Testis (tissue), 2 donors: ENCODE measurements at regions not wholly inside any gene's neighbourhood (a gene's known extent, or its start where the extent isn't known, plus 50 kb on each side); places are given as distances from the start of the nearest gene placed in this dataset.

Source experiments
- CTCF ChIP-seq, 3 experiments: fragments of 450-650 bp in 2 of 3; fragments of 200-600 bp in 1 of 3; sonication (generic) in 1 of 3; IDR thresholded peaks; one replicate each; pipeline ENCODE4 v1.5.1; 2016 to 2019; ENCODE audit warnings: antibody characterized with exemption in 3 of 3, mild to moderate bottlenecking in 2 of 3, moderate library complexity in 1 of 3
- POLR2A ChIP-seq: fragments of 450-650 bp; IDR thresholded peaks from one replicate; pipeline ENCODE4 v1.6.1; 2017; ENCODE audit warnings: antibody characterized with exemption, mild to moderate bottlenecking, moderate library complexity

GRCh38 chr12:92042791-92043531, 102.7 kb downstream of the BTG1 start:
- TF ChIP-seq CTCF (IDR thresholded peaks at IDR 0.05) (no peak), POLR2A (no peak)
